ENCODE measurements at regions not wholly inside any gene's neighbourhood (a gene's known extent, or its start where the extent isn't known, plus 50 kb on each side); places are given as distances from the start of the nearest gene placed in this dataset.
A peak's percentile ranks its signal among the peaks of the same experiment; 100 is the strongest.
"Not testable (repeated sequence)": the region's sequence is repeated elsewhere in the genome, so short reads cannot be mapped to it uniquely, and the experiment has no call there.

DNA sequence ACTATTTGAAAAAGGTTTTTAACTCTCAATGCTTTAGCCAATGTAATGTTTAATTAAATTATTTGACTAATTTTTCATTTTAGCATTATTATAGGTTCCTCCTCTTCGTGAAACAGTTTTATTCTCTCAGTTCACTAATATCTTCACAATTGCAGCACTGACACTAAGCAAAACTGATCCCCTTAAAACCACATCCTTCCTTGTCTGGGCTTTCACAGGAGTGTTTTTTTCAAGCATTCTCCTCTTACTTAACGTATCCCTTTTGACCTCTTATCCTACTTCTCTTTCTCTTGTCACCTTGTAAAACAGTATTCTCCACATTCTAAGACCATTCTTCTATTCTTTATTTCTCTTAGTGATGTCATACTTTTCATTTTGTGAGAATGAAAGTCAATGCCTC lies 112.8 kb downstream of the DSC3 start:
- no peak for DNase-seq

DNA sequence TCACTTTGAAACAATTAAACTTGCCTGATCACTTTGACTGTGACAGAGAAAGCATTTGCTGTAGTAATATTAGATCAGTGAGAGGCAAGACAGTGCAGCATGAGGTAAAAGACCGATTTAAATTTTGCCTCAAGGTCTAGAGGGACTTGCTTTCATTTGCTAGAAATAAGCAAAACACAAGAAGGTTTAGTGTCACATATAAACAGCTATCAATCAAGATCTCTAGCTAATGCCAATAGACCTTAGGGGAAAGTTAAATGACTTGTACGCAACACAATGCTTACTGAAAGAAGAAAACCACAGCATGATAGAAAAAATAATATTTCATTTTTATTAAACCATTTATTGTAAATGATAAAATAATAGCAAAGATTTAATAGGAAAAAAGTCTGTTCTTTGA lies 113.5 kb downstream of the DSC3 start:
- no peak for DNase-seq

DNA sequence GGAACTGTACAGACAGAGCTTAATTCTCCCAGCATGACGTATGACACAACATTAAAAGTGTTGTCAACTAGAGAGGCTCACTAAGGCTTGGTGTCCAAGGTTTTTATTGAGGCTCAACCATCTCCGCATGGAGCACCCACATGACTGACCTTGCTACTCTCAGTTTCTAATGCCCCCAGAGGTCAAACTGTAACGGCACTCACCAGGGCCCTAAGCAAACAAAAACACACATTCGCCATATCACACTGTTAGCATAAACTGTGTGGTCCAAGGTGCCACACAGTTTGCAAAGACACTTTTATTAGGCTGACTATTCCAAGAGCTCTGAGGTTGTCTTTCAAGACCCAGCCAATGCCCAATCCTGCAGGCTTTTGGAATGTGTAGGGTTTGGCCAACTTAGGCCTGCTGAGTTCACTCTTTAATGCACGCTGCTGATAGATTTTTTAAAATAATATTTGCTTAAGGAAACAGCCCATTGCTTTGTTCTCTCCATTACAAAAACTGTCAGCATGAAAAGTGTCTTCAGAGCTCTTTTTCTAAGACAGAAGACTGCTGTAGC lies 114.9 kb downstream of the DSC3 start:
- DNase-seq, result no peak

DNA sequence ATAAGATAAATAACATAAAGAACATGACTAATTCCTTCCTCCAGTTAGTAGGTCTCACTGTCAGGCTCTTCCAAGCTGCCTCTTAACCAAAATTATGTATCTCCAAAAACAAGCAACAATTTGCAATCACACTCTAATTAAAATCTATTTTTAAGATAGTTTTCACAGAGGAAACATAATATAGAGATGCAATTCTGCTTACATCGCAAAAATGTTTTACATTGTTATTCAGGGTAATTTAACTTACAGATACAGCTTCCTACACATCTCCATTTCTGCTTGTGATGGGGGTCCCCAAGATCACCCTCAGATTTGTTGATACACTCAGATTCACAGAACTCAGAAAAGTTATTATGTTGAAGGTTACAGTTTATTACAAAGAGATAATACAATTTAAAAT lies 115.5 kb downstream of the DSC3 start:
- no peak for DNase-seq

DNA sequence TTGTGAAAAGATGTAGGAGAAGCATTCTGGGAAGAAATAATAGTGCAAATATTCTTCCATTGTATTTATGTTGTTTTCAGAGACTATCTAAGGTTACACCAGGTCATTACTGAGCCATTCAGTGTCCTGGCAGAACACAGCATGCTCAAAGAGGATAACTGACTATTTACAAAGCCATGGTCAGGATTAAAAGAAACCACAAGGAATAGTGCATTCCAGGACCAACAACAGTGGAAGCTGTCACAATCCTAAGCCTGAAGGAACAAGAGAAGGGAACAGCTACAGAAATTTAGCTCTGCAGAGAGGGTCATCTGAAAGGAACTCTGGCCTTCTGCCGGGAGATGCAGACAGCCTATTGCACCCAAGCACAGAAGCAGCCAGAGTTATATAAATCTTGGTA lies 116.7 kb downstream of the DSC3 start:
- no peak for DNase-seq

DNA sequence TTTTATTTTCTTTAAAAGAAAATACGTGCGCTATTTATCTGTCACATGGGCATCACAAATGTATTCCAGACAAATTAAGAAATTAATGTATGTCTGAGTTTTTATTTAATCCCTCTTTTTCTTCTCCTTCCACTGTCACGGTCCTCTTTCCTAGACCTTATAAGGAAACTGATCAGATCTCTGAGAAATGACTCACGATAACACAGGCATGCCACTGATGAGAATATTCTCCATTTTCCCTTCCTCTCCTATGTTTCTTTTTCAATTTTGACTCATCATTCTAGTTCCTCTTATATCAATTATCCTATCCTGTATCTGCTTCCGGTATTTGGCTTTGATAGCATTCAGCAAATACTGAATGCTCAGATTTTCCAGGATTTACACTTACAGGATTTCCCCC lies 121.8 kb downstream of the DSC3 start:
- DNase-seq, result no peak

DNA sequence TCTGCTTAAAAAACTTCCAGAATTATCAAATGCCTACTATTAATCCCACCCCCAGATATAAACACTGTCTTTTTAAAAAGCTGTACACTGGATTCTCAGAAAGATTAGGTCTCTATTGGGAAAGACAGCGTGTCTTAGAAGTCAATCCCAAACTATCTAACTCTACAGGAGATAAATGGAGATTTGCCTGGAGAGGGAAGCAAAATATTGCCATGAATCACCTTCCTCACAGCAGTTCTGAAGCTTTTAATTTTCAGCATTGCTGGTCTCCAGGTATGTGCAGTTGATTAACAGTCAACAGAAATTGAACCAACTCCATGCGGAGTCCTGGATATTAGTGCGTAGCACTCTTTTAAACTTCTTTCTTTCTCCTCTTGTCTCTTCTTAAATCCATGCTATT lies 122.2 kb downstream of the DSC3 start:
- no peak for DNase-seq

DNA sequence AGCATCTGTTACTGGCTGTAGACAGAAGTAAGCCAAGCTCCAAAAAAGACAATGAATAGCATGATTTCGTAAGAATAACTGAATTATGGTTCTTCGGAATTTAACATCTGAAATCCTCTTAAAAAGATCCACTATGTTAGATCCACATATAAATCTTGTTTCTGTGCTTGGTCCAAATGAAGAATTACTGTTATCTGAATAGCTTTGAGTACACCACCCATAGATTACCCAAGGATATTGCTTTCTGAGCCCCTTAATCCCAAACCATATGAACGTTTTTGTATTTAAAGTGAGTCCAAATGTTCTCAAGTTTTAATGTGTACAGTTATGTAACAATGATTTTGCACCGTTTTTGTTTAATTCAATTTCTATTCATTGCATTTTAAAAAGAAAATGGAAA lies 124.9 kb downstream of the DSC3 start:
- DNase-seq, result no peak

DNA sequence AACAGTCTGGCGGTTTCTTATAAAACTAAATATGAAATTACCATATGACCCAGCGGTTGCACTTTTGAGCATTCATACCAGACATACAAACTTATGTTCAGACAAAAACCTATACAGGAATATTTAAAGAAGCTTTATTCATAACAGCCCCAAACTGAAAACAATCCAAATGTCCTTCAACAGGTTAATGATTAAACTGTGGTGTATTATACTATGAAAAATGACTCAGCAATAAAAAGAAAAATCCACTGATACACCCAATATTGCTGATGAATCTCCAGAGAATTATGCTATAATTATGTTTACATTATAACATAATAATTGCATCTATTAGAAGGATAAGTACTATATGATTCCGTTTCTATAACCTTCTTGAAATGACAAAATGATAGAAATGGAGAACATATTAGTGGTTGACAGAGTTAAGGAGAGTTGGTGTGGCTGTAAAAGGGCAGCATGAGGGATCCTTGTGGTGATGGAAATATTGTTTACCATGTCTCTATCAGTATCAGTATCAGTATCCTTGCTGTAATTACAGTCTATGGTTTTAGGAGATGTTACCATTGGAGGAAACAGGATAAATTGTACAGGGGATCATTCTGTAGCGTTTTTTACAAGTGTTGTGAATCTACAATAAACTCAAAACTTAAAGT lies 127.1 kb downstream of the DSC3 start:
- DNase-seq, result no peak

DNA sequence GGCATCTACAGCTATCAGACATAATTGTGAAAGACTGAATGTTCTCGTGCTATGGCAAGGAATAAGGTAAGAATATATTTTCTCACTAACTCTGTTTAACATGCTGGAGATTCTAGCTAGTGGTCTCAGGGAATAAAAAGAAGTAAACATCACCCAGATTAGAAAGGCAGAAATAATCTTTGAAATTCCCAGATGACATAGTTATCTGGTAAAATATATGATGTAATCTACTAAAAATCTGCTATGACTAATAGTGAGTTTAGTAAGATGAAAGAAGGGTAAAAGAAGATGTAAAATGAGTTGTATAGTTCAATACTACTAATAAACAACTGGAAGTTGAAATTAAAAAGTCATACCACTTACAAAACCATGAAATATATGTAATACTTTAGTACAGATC lies 134.2 kb downstream of the DSC3 start:
- DNase-seq, result no peak

DNA sequence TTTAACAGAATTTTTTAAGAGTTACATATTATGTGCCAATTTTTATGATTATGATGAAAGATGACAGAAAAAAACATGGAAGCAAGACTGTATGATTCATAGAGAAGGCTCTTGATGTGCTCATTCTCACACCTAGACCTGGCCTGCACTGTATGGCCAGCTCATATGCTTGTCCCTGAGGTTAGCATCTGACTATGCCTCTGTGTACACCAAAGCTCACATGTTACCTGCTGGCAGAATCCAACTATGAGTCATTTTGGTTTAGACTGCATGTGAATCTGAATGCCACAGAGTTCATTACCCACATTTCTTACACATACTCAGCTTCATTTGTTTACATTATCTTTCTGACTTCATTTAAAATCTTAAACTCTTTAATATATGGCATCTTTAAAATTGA lies 139.0 kb downstream of the DSC3 start:
- DNase-seq, result no peak

DNA sequence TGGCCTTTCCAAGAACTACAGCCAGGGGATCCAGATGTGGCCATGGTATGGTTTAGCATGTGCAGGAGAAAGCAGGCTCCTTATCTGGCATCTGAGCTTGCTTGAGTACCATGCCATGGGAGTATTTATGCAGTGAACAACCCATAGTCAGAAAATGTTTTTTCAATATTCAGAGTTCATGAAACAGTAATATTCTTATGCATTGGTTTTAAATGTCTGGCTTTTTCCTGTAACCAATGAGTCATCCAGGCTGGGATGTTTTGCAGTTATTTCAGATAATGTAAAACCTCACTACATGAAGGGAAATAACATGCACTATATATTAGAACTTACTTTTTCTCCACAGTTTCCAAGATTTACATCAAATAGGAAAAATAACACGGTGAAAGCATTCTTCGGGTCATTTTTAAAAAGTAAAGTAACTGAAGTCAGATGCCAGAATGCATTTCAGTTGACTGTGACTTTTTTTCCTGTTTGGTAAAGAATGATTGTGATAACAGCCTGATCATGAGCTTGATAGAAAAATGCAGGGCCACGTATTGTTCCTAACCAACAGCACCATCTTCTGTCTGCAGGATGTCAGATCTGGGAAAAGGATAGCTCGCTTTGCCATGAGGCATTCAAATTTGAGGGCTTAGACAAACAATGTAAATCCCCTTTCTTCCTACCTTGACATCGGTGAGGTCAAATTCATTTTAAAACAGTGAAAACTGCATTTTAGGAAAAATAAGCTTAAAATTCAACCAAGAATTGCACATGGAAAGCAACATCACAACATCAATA lies 152.8 kb downstream of the DSC3 start:
- DNase-seq, result peak; percentile 5

DNA sequence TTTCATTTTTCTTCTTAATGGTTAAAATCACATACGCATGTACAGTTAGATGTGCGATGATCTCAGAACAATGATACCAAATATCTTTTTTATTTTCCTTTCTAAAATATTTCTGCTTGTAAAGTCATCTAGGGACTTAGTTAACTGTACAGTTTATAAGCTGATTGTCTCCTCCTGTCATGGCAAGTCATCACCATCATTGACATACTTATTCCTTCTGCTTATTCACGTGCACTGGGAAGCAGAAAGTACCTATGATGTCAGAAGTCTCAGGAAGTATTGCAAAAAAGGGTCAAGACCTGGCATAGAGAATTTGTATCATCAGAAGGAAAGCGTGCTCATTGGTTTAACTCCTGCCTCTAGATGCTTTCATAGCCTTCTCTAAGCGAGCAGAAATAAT lies 154.2 kb downstream of the DSC3 start:
- no peak for DNase-seq

DNA sequence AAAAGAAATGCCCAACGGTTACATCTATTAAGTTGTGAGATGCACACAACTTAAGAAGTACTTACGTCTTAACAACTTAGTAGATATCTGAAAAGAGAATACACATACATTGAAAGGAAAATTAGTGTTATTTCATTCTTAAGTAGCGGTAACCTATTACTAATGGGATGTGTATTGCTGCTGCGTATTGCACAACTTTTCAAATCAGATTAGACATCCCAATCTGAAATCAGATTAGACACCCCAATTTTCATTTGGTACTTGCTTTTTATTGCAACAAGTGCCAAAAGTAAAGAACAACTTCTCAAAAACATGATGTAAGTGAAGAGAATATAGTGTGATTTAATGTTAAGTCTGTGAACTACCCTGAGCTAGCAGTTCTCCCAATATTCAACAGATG lies 155.5 kb downstream of the DSC3 start:
- no peak for DNase-seq

DNA sequence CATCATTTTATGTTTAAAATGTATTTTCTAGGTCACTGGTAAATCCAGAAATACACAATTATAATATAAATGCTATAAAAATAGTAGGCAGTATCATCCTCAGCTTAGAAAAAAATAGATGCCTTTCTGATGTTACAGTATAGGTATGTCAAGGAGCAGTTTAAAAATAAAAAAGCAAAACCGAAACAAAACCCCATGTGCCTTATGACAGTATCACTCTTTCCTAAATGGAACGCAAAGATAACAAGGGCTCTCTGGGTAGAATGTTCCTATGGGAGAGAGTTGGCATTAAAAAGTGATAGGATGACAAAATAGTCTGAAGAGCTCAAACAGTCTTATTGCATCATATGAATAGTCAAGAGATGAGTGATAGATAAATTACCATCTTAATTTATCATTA lies 172.1 kb downstream of the DSC3 start:
- no peak for DNase-seq

DNA sequence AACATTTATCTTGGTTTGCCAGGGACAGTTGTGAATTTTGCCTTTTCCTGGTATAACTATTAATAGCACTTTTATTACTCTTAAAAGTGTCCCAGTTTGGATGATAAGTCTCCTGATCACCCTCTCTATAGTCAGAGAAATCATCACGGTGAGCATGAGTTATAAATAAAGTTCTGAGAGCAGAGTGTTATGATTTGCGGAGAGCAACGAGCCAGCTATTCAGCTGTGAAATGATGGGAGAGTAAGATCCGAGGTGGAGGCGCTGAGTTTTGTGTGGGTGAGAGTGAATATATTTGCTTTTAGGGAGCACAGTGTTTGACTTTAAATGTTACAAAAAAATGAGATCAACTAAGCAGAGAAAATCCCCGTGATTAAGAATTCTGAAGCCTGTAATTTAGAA lies 179.6 kb downstream of the DSC3 start:
- no peak for DNase-seq

DNA sequence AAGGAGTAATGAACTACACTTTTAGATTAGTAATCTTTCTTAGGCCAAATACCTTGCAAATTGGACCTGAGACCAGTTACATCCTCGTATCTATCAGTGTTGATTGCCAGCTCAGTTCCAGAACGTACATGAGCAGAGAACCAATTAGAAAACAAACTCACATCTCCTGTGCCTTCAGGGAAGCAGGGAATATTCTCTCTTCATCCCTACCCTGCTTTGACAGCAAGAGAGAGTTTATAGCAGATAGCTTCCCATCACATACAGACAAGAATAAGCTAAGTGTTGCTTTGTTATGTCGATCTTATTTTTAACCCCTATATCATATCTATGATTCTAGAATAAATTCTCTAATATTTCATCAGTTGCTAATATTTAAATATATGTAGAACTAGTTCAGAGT lies 181.8 kb downstream of the DSC3 start:
- no peak for DNase-seq

DNA sequence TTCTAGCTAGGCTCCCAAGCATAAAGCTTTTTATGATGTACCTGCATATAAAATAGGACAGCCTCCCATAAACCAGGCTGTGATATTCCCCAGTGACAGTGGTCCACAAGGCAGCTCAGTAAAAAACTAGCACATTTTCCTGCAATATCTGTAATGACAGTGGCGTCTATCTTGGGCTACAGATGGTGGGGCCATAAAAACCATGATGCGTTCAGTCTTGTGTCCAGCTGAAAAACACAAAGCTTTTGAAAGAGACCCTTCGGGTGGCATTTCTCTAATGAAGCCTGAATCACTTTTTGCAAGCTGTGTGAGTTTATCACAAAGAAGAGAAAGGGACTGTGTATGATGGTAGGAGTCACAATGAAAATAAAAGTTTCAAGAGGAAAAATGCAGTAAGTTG lies 183.5 kb downstream of the DSC3 start:
- no peak for DNase-seq

DNA sequence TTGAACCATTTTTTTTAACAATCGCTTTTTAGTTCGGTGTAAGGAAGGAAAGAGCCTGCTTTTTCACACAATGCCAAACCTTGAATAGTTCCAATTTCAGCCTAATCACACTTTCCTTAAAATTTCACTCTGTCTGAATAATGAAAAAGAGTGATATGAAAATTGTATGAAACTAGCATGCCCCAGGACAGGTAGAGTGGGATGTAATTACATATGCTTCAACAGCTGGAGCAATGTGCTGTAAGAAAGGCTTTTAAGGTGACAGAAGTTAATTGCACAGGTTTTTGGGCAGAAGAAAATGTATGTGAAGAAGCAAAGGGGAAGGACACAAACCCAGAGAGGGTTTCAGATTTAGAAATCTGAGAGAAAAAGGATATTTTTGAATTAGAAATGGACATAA lies 184.0 kb downstream of the DSC3 start:
- no peak for DNase-seq

DNA sequence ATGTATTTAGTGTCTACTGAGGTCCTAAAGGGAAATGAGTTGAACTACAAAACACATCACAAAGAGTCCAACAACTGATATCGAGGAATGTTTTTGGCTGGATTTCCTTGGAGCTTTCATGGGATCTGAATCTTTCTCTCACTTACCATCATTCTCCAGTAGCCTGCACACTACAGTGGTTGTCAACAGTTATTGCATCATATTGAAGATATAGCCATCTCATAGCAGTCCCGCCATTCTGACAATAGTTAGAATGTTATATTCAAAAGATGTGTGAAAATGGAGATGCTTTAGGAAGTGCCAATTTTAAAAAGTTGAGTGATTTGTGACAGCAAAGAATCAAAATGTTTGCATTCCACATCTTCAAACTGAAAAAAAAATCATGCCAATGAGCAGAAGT lies 186.8 kb downstream of the DSC3 start:
- DNase-seq, result no peak

DNA sequence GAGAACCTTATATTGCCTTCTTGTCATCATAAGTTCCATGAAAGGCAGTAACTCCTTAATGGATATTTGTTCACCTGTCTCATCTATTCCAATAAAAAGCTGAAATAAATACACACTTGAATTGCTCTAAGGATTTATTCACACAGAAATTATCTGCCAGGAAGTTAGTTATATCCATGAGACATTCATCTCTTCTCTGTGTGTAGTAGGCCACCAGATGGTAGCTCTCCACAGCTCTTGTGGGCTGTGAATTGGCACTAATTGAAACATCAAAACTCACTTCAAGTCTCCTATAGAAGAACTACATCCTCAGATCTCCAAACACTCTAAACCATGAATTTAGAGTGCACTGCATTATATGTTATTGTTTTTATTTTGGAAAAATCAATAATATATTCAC lies 189.6 kb downstream of the DSC3 start:
- no peak for DNase-seq

DNA sequence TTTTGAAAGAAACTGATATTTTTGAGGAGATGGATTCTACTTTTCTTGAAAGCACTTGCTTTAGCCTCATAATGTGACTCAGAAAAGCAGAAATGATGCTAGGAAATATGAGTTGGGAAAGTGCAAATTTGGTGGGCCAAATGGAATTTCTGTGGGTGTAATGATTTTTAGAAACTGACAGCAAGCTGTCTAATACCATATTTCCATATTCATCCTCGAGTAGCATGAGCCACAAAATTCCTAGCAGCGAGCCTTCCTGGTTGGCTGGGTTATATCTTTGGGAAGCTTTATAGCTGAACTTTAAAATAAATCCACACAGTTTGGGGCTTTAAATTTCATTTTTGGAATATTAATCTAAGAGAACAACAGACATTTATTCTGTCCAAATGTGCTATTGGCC lies 190.0 kb downstream of the DSC3 start:
- DNase-seq, result no peak

DNA sequence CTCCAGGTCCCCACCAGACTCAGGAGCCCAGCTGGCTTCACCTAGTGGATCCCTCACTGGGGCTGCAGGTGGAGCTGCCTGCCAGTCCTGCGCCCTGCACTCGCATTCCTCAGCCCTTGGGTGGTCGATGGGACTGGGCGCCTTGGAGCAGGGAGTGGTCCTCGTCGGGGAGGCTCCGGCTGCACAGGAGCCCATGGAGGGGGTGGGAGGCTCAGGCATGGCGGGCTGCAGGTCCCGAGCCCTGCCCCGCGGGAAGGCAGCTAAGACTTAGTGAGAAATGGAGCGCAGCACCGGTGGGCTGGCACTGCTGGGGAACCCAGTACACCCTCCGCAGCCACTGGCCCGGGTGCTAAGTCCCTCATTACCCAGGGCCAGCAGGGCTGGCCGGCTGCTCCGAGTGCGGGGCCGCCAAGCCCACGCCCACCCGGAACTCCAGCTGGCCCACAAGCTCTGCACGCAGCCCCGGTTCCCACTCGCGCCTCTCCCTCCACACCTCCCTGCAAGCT lies 203.4 kb downstream of the DSC3 start:
- not testable (repeated sequence) for DNase-seq

DNA sequence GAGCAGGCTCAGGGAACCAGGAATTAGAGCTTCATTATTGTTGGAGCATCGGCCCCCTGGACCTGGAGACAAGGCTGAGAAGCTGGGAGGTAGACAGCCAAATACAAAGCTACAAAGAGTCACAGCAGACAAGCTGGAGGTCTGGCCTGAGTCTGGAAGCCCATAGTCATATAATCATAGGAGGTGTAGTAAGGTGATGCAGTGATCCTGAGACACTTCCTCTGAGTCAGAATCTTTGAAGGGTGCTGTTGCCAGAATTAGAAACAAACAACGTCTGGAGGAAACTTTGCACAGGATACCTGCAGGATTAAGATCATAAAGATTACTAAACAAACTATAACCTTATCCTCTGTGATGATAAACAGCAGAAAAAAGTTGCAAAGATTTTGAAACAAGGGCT lies 213.8 kb downstream of the DSC3 start:
- no peak for DNase-seq

DNA sequence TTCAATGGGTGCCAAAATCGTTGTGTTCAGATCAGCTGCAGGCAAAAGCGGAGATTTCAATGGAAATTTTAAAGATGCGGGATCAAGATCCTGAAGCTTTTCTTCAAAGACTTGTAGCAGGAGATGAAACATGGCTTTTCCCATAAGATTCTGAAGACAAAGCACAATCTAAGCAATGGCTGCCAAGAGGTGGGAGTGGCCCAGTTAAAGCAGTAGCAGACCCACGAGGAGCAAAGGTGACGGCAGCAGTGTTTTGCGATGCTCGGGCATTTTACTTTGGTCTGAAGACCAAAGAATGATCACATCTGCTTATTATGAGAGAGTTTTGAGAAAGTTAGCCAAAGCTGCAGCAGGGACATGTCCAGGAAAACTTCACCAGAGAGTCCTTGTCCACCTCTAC lies 222.9 kb downstream of the DSC3 start:
- no peak for DNase-seq
